ENCODE measurements at regions not wholly inside any gene's neighbourhood (a gene's known extent, or its start where the extent isn't known, plus 50 kb on each side); places are given as distances from the start of the nearest gene placed in this dataset.
A peak's percentile ranks its signal among the peaks of the same experiment; 100 is the strongest.

GRCh38 chr16:86210403-86211193, 299.7 kb upstream of the FOXF1 start:
- H3K4me3 ChIP-seq (ENCODE audit: low read length), result no peak overlapping the region
- no peak for DNase-seq
- WGBS (ENCODE audit: insufficient coverage), result 81% methylated on average over 15 of the region's 19 CpGs
- H3K36me3 ChIP-seq (ENCODE audit: control insufficient read depth, insufficient read depth, low read length), result no peaks in the 10 kb centered on the region
- H3K27ac ChIP-seq (ENCODE audit: low read length), result no peak overlapping the region
- peaks cover 34% of the 10 kb centered on the region for H3K27me3 ChIP-seq (ENCODE audit: control insufficient read depth, insufficient read depth, low read length)
- H3K9me3 ChIP-seq (replicated peaks; ENCODE audit: control insufficient read depth, low read depth, low read length), result no peaks in the 10 kb centered on the region
- no peaks in the 10 kb centered on the region for H3K4me1 ChIP-seq (ENCODE audit: control insufficient read depth, insufficient read depth, low read length)

- peaks cover 37% of the 10 kb centered on the region for H3K27me3 ChIP-seq (ENCODE audit: control insufficient read depth, insufficient read depth, low read length)
- no peak for DNase-seq
- H3K9me3 ChIP-seq (replicated peaks; ENCODE audit: control insufficient read depth, low read depth, low read length), result no peaks in the 10 kb centered on the region
- 62% methylated on average over 4 of the region's 5 CpGs for WGBS (ENCODE audit: insufficient coverage)
- H3K27ac ChIP-seq (ENCODE audit: low read length), result no peak overlapping the region
- no peaks in the 10 kb centered on the region for H3K36me3 ChIP-seq (ENCODE audit: control insufficient read depth, insufficient read depth, low read length)
- H3K4me1 ChIP-seq (ENCODE audit: control insufficient read depth, insufficient read depth, low read length), result no peaks in the 10 kb centered on the region
- no peak overlapping the region for H3K4me3 ChIP-seq (ENCODE audit: low read length)
Observed at GRCh38 chr16:86211265-86211664, 299.1 kb upstream of the FOXF1 start.

GRCh38 chr16:86211800-86212199, 298.5 kb upstream of the FOXF1 start:
- H3K4me1 ChIP-seq (ENCODE audit: control insufficient read depth, insufficient read depth, low read length), result no peaks in the 10 kb centered on the region
- peaks cover 39% of the 10 kb centered on the region for H3K27me3 ChIP-seq (ENCODE audit: control insufficient read depth, insufficient read depth, low read length)
- no peak overlapping the region for H3K27ac ChIP-seq (ENCODE audit: low read length)
- WGBS (ENCODE audit: insufficient coverage), result 90% methylated on average over 1 of the region's 6 CpGs
- no peak overlapping the region for H3K4me3 ChIP-seq (ENCODE audit: low read length)
- no peaks in the 10 kb centered on the region for H3K9me3 ChIP-seq (replicated peaks; ENCODE audit: control insufficient read depth, low read depth, low read length)
- no peaks in the 10 kb centered on the region for H3K36me3 ChIP-seq (ENCODE audit: control insufficient read depth, insufficient read depth, low read length)
- no peak for DNase-seq

GRCh38 chr16:86212706-86213436, 297.5 kb upstream of the FOXF1 start:
- Histone ChIP-seq H3K27ac (ENCODE audit: low read length) (no peak overlapping the region), H3K36me3 (ENCODE audit: control insufficient read depth, insufficient read depth, low read length) (no peaks in the 10 kb centered on the region), H3K4me3 (ENCODE audit: low read length) (no peak overlapping the region), H3K9me3 (replicated peaks; ENCODE audit: control insufficient read depth, low read depth, low read length) (no peaks in the 10 kb centered on the region), H3K4me1 (ENCODE audit: control insufficient read depth, insufficient read depth, low read length) (no peaks in the 10 kb centered on the region), H3K27me3 (ENCODE audit: control insufficient read depth, insufficient read depth, low read length) (peaks cover 35% of the 10 kb centered on the region)
- DNase-seq, result no peak
- WGBS (ENCODE audit: insufficient coverage), result 76% methylated on average over 11 of the region's 11 CpGs

GRCh38 chr16:86213437-86214205, 296.7 kb upstream of the FOXF1 start:
- no peak overlapping the region for H3K4me3 ChIP-seq (ENCODE audit: low read length)
- H3K27ac ChIP-seq (ENCODE audit: low read length), result no peak overlapping the region
- 57% methylated on average over 11 of the region's 12 CpGs for WGBS (ENCODE audit: insufficient coverage)

DNA sequence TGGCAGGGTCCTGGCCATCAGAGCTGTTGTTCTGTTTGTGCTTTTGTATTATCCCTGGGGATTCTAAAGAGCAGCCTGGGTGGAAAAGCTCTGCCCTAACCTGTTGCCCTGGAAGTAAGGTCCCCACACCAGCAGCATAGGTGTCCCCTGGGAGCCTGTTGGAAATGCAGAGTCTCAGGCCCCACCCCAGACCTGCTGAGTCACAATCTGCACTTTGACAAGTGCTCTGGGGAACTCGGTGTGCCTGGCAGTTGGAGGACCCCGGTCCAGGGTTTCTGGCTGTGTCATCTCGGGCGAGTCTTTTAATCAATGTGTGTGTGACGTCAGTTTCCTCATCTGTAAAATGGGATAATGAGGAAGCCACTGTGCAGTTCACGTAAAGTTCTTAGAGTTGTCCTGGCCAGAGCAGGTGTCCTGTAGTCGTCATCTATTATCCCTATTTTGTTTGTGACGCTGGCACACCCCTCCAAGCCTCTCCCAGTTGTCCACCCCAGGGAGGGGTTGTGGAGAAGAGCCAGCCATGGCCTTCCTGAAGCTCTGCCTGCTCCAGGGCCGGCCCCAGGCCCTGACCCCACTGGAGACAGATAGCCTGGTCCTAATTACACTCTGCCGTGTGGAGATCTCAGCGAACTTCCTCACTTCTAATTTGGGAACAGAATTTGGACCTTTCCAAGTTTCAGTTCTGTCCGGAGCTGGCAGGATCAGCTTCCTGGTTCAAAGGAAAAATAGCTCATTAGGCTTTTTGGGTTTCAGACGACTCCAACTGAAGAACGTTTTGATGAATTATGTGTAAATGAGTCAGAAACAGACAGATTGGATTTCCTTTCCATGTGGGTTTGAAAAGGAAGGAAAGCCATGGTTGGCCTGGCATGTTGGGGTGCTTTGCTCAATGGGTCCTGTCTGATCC, 295.7 kb upstream of the FOXF1 start:
- Histone ChIP-seq H3K27me3 (ENCODE audit: control insufficient read depth, insufficient read depth, low read length) (peaks cover 36% of the 10 kb centered on the region), H3K27ac (ENCODE audit: low read length) (no peak overlapping the region), H3K4me3 (ENCODE audit: low read length) (no peak overlapping the region), H3K36me3 (ENCODE audit: control insufficient read depth, insufficient read depth, low read length) (no peaks in the 10 kb centered on the region), H3K9me3 (replicated peaks; ENCODE audit: control insufficient read depth, low read depth, low read length) (no peaks in the 10 kb centered on the region), H3K4me1 (ENCODE audit: control insufficient read depth, insufficient read depth, low read length) (no peaks in the 10 kb centered on the region)
- peak; percentile 46 for DNase-seq
- 46% methylated on average over 10 of the region's 14 CpGs for WGBS (ENCODE audit: insufficient coverage)

More at GRCh38 chr16:86213437-86214205, 296.7 kb upstream of the FOXF1 start:
- Histone ChIP-seq H3K36me3 (ENCODE audit: control insufficient read depth, insufficient read depth, low read length) (no peaks in the 10 kb centered on the region), H3K9me3 (replicated peaks; ENCODE audit: control insufficient read depth, low read depth, low read length) (no peaks in the 10 kb centered on the region), H3K27me3 (ENCODE audit: control insufficient read depth, insufficient read depth, low read length) (peaks cover 37% of the 10 kb centered on the region), H3K4me1 (ENCODE audit: control insufficient read depth, insufficient read depth, low read length) (no peaks in the 10 kb centered on the region)
- DNase-seq, result no peak

GRCh38 chr16:86215233-86215978, 294.9 kb upstream of the FOXF1 start:
- WGBS (ENCODE audit: insufficient coverage), result 75% methylated on average over 9 of the region's 13 CpGs
- no peak overlapping the region for H3K27ac ChIP-seq (ENCODE audit: low read length)
- H3K4me1 ChIP-seq (ENCODE audit: control insufficient read depth, insufficient read depth, low read length), result no peaks in the 10 kb centered on the region
- no peaks in the 10 kb centered on the region for H3K36me3 ChIP-seq (ENCODE audit: control insufficient read depth, insufficient read depth, low read length)
- H3K4me3 ChIP-seq (ENCODE audit: low read length), result no peak overlapping the region
- H3K9me3 ChIP-seq (replicated peaks; ENCODE audit: control insufficient read depth, low read depth, low read length), result no peaks in the 10 kb centered on the region
- DNase-seq, result no peak
- peaks cover 40% of the 10 kb centered on the region for H3K27me3 ChIP-seq (ENCODE audit: control insufficient read depth, insufficient read depth, low read length)

GRCh38 chr16:86215979-86216585, 294.2 kb upstream of the FOXF1 start:
- no peaks in the 10 kb centered on the region for H3K36me3 ChIP-seq (ENCODE audit: control insufficient read depth, insufficient read depth, low read length)
- no peak overlapping the region for H3K4me3 ChIP-seq (ENCODE audit: low read length)
- peaks cover 37% of the 10 kb centered on the region for H3K27me3 ChIP-seq (ENCODE audit: control insufficient read depth, insufficient read depth, low read length)
- H3K27ac ChIP-seq (ENCODE audit: low read length), result no peak overlapping the region
- 83% methylated on average over 4 of the region's 9 CpGs for WGBS (ENCODE audit: insufficient coverage)
- H3K4me1 ChIP-seq (ENCODE audit: control insufficient read depth, insufficient read depth, low read length), result no peaks in the 10 kb centered on the region
- DNase-seq, result no peak
- H3K9me3 ChIP-seq (replicated peaks; ENCODE audit: control insufficient read depth, low read depth, low read length), result no peaks in the 10 kb centered on the region

DNA sequence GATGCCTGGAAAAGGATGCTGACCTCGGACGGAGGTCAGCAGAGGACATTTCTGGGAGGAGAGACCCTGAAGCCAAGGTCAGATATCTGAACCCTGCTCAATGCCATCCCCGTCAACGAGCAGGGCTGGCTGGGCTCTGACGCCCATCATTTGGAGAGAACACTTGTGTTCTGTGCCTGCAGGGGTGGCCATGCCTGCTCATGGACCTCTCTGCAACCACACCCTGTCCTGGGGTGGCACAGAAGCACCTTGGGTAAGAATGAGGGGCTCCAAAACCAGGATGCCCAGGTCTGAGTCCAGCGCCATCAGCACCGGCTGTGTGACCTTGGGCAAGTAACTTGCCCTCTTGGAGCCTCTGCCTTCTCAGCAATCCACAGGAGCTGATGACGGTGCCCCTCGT, 293.7 kb upstream of the FOXF1 start:
- H3K27me3 ChIP-seq (ENCODE audit: control insufficient read depth, insufficient read depth, low read length), result peaks cover 39% of the 10 kb centered on the region
- 95% methylated on average over 4 of the region's 9 CpGs for WGBS (ENCODE audit: insufficient coverage)
- no peak overlapping the region for H3K4me3 ChIP-seq (ENCODE audit: low read length)
- H3K4me1 ChIP-seq (ENCODE audit: control insufficient read depth, insufficient read depth, low read length), result no peaks in the 10 kb centered on the region
- no peaks in the 10 kb centered on the region for H3K36me3 ChIP-seq (ENCODE audit: control insufficient read depth, insufficient read depth, low read length)
- no peaks in the 10 kb centered on the region for H3K9me3 ChIP-seq (replicated peaks; ENCODE audit: control insufficient read depth, low read depth, low read length)
- no peak overlapping the region for H3K27ac ChIP-seq (ENCODE audit: low read length)
- no peak for DNase-seq

Data from muscle of leg (tissue), 3 donors.